NT2/D1 (cell line): ENCODE measurements at regions not wholly inside any gene's neighbourhood (a gene's known extent, or its start where the extent isn't known, plus 50 kb on each side); places are given as distances from the start of the nearest gene placed in this dataset.

Source experiments
- DNase-seq: peaks from one replicate; pipeline ENCODE4 v3.0.0-alpha.2; 2011; ENCODE audit warnings: low read depth, low spot score
- H3K27me3 ChIP-seq: 2 replicates; pipeline ENCODE4 v1.6.0; 2011; ENCODE audit warnings: mild to moderate bottlenecking; ENCODE audit not compliant: insufficient read length, insufficient read depth
- H3K36me3 ChIP-seq: 2 replicates; pipeline ENCODE4 v1.6.1; 2011; ENCODE audit warnings: mild to moderate bottlenecking, low read length, mixed read lengths; ENCODE audit not compliant: insufficient read depth, insufficient read length
- H3K4me1 ChIP-seq: 2 replicates; pipeline ENCODE4 v1.5.1; 2011; ENCODE audit not compliant: insufficient read depth, insufficient read length
- H3K4me3 ChIP-seq: 2 replicates; pipeline ENCODE4 v1.5.1; 2011; ENCODE audit warnings: low read depth; ENCODE audit not compliant: insufficient read length
- H3K9ac ChIP-seq: 2 replicates; pipeline ENCODE4 v1.6.0; 2011; ENCODE audit warnings: low read depth; ENCODE audit not compliant: insufficient read length
- H3K9me3 ChIP-seq: 2 replicates; pipeline ENCODE4 v1.5.1; 2011; ENCODE audit warnings: mild to moderate bottlenecking, low read length; ENCODE audit not compliant: insufficient read depth
- SUZ12 ChIP-seq: IDR thresholded peaks from 2 replicates; pipeline ENCODE4 v1.6.1; 2011; ENCODE audit not compliant: insufficient read length, insufficient read depth; ENCODE audit errors: extremely low read depth
- YY1 ChIP-seq: IDR thresholded peaks from 2 replicates; pipeline ENCODE4 v1.6.1; 2011; ENCODE audit not compliant: insufficient read length, insufficient read depth
- ZNF274 ChIP-seq: IDR thresholded peaks from 2 replicates; pipeline ENCODE4 v1.6.1; 2011; ENCODE audit warnings: mild to moderate bottlenecking, low read depth, low read length

GRCh38 chr3:31417486-31417885 lies 115.2 kb upstream of the STT3B start:
- no peak for DNase-seq
- Histone ChIP-seq H3K36me3 (no peaks in the 10 kb centered on the region), H3K9ac (no peak overlapping the region), H3K4me1 (no peaks in the 10 kb centered on the region), H3K4me3 (no peak overlapping the region), H3K27me3 (no peaks in the 10 kb centered on the region), H3K9me3 (no peaks in the 10 kb centered on the region)
- TF ChIP-seq YY1 (no peak), ZNF274 (no peak), SUZ12 (no peak)

DNA sequence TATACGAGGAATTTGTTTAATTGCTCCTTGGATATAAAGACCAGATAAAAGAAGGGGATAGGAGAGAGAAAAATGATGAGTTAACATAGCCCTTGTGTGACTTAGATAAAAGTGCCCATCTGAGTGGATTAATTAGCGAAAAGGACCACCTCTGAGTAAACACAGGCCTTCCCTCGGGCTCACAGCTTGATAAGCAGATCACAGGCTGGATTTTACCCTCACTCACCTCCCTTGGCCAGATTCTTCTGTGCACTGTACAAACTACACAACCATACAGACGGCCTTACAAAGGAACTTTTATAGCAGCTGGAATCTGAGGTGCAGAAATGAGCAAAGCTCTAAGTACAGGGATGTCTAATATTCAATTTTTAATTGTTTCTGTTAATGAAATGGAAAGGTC lies 112.4 kb upstream of the STT3B start:
- H3K4me1 ChIP-seq: no peaks in the 10 kb centered on the region

GRCh38 chr3:31421314-31422048 lies 111.2 kb upstream of the STT3B start:
- Histone ChIP-seq H3K27me3 (no peaks in the 10 kb centered on the region), H3K9me3 (no peaks in the 10 kb centered on the region; the same call in none of the 2 replicates), H3K9ac (no peak overlapping the region), H3K36me3 (no peaks in the 10 kb centered on the region), H3K4me1 (no peaks in the 10 kb centered on the region), H3K4me3 (no peak overlapping the region)
- DNase-seq: no peak
- no peak for TF ChIP-seq SUZ12
- TF ChIP-seq YY1: no peak
- TF ChIP-seq ZNF274: no peak

More for the DNA sequence above, 112.4 kb upstream of the STT3B start:
- no peak overlapping the region for H3K4me3 ChIP-seq
- no peaks in the 10 kb centered on the region for H3K27me3 ChIP-seq
- TF ChIP-seq ZNF274 (no peak), SUZ12 (no peak), YY1 (no peak)
- H3K9me3 ChIP-seq: no peaks in the 10 kb centered on the region; the same call in 1 of the 2 replicates
- no peak overlapping the region for H3K9ac ChIP-seq
- no peaks in the 10 kb centered on the region for H3K36me3 ChIP-seq
- DNase-seq: no peak

DNA sequence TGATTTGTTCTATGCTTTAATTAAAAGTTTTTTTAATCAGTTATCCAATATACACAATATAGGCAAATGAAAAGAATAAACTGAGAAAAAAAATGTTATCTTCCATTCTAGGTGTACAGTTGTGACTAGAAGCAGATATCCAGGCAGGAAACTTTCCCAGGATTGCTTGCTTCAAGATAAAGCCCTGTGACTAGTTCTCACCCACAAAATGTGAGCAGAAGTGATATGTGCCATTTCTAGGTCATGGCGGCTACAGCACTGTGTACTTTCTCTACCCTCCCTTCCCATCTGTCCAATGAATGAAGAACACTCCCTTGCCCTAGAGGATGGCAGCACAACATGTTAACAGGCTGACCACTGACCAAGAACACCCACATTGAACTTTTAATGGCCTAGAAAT lies 110.5 kb upstream of the STT3B start:
- Histone ChIP-seq H3K36me3 (no peaks in the 10 kb centered on the region), H3K4me3 (no peak overlapping the region), H3K4me1 (no peaks in the 10 kb centered on the region), H3K9me3 (no peaks in the 10 kb centered on the region; the same call in none of the 2 replicates), H3K9ac (no peak overlapping the region), H3K27me3 (no peaks in the 10 kb centered on the region)
- DNase-seq: no peak
- TF ChIP-seq SUZ12 (no peak), ZNF274 (no peak), YY1 (no peak)

GRCh38 chr3:31423482-31423881 lies 109.2 kb upstream of the STT3B start:
- Histone ChIP-seq H3K4me1 (no peaks in the 10 kb centered on the region), H3K27me3 (no peaks in the 10 kb centered on the region), H3K4me3 (no peak overlapping the region), H3K9me3 (no peaks in the 10 kb centered on the region; the same call in none of the 2 replicates), H3K36me3 (no peaks in the 10 kb centered on the region), H3K9ac (no peak overlapping the region)
- no peak for DNase-seq
- TF ChIP-seq SUZ12 (no peak), ZNF274 (no peak), YY1 (no peak)

- Histone ChIP-seq H3K4me1 (no peaks in the 10 kb centered on the region), H3K4me3 (no peak overlapping the region), H3K9me3 (no peaks in the 10 kb centered on the region; the same call in none of the 2 replicates), H3K36me3 (no peaks in the 10 kb centered on the region), H3K9ac (no peak overlapping the region), H3K27me3 (no peaks in the 10 kb centered on the region)
- TF ChIP-seq YY1 (no peak), SUZ12 (no peak), ZNF274 (no peak)
- DNase-seq: no peak
Measured at GRCh38 chr3:31425401-31425800, 107.3 kb upstream of the STT3B start.

GRCh38 chr3:31427623-31428022 lies 105.1 kb upstream of the STT3B start:
- no peaks in the 10 kb centered on the region for H3K36me3 ChIP-seq
- TF ChIP-seq ZNF274 (no peak), YY1 (no peak), SUZ12 (no peak)

DNA sequence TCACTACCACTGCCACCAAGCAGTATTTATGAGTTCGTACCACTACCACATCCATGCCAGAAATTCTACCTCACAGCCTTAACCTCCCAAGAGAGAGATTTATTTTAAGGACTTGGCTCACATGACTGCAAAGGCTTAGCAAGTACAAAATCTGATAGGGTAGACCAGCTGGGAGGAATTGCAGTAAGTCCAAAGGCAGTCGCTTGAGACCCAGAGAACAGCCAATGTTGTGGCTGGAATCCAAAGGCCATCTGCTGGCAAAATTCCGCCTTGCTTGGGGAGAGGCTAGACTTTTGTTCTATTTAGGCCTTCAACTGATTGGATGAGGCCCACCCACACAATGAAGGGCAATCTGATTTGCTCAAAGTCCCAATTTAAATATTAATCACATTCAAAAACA lies 101.4 kb upstream of the STT3B start:
- Histone ChIP-seq H3K9me3 (peaks cover 4% of the 10 kb centered on the region; the same call in 1 of the 2 replicates), H3K9ac (no peak overlapping the region), H3K27me3 (no peaks in the 10 kb centered on the region), H3K4me1 (no peaks in the 10 kb centered on the region), H3K4me3 (no peak overlapping the region), H3K36me3 (no peaks in the 10 kb centered on the region)
- DNase-seq: no peak
- TF ChIP-seq SUZ12 (no peak), ZNF274 (no peak), YY1 (no peak)

More at GRCh38 chr3:31427623-31428022, 105.1 kb upstream of the STT3B start:
- H3K4me3 ChIP-seq: no peak overlapping the region
- H3K4me1 ChIP-seq: no peaks in the 10 kb centered on the region
- H3K27me3 ChIP-seq: no peaks in the 10 kb centered on the region
- H3K9me3 ChIP-seq: no peaks in the 10 kb centered on the region; the same call in none of the 2 replicates
- no peak overlapping the region for H3K9ac ChIP-seq
- DNase-seq: no peak
